ENCODE measurements at regions not wholly inside any gene's neighbourhood (a gene's known extent, or its start where the extent isn't known, plus 50 kb on each side); places are given as distances from the start of the nearest gene placed in this dataset.

DNA sequence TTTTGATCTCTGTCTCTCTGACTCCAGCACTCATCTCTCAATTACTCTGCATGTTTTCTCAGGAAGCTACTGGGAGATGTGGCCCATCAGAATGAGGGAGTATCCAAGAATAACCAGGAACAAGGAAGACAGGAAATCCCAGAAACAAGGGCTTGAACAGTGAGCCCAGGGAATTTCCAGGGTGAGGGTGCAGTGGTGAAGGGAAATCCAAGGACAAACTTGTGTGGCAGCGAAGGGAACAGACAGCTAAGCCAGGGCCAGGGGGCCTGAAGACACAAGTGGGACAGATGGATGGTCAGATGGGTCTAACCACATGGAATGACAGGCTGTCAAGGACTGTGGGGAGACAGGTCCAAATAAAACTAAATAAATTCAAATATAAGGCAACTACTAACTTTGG lies 121.8 kb upstream of the ERRFI1 start:
- no peak for DNase-seq (ENCODE audit: low read depth in 4 of 4, low spot score in 3 of 4)

GRCh38 chr1:8146257-8146855 lies 120.2 kb upstream of the ERRFI1 start:
- no peak for DNase-seq (ENCODE audit: low read depth in 4 of 4, low spot score in 3 of 4)

GRCh38 chr1:8145545-8146202 lies 119.6 kb upstream of the ERRFI1 start:
- no peak for DNase-seq (ENCODE audit: low read depth in 4 of 4, low spot score in 3 of 4)

GRCh38 chr1:8144323-8144722 lies 118.2 kb upstream of the ERRFI1 start:
- DNase-seq (ENCODE audit: low read depth in 4 of 4, low spot score in 3 of 4) = no peak

DNA sequence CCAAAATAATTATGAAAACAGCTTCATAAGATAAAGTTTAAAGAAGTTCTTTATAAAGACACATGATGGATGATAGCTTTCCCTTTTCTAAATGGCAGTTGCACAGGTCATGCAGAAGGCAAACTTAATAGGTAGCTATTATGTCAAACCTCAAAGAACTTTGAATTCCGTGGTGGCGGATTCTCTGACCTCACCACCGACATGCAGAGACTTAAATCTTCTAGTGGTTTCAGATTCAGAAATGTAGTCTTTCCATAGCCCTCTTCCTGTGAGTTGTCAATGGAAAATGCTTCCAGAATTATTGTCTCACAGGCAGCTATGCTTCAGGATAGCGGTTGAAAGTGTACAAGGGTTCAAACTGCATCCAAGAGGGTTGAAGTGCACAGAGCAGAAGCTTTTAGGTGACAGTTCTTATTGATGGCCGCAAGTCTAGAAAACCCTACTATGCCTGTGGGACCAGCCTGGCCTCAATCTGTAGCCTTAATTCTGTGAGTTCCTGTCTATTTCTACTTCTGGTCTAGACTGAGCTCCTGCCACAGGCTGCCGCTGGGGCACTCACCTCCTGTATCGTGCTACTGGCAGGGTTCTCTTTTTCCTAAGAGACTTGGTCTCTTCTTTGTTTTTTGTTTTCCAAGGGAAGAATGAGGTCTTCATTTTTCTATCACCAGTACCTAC lies 117.0 kb upstream of the ERRFI1 start:
- DNase-seq (ENCODE audit: low read depth in 4 of 4, low spot score in 3 of 4) = no peak

GRCh38 chr1:8139941-8140340 lies 113.8 kb upstream of the ERRFI1 start:
- DNase-seq (ENCODE audit: low read depth in 4 of 4, low spot score in 3 of 4) = no peak

DNA sequence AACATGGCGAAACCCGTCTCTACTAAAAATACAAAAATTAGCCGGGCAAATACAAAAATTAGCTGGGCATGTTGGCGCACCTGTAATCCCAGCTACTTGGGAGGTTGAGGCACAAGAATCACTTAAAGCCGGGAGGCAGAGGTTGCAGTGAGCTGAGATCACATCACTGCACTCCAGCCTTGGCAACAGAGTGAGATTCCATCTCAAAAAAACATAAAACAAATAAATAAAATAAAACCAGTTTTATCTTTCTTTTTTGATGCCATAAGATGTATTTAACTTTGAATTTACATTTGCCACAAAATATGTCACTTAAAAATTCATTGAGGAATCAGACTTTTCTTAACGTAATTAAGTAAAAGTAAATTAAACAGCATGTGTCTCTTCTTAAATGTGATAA lies 113.3 kb upstream of the ERRFI1 start:
- DNase-seq (ENCODE audit: low read depth in 4 of 4, low spot score in 3 of 4) = no peak

DNA sequence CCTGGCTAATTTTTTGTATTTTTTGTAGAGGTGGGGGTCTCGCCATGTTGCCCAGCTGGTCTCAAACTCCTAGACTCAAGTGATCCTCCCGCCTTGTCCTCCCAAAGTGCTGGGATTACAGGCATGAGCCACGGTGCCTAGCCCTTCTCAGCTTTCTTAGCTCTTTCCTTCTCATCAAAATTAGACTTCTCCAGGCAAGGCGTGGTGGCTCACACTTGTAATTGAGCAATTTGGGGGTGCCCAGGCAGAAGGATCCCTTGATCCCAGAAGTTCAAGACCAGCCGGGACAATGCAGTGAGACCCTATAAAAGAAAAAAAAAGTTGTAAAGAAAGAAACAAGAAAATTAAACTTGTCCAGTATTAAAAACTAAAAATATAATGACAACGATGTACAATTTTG lies 112.6 kb upstream of the ERRFI1 start:
- no peak for DNase-seq (ENCODE audit: low read depth in 4 of 4, low spot score in 3 of 4)

DNA sequence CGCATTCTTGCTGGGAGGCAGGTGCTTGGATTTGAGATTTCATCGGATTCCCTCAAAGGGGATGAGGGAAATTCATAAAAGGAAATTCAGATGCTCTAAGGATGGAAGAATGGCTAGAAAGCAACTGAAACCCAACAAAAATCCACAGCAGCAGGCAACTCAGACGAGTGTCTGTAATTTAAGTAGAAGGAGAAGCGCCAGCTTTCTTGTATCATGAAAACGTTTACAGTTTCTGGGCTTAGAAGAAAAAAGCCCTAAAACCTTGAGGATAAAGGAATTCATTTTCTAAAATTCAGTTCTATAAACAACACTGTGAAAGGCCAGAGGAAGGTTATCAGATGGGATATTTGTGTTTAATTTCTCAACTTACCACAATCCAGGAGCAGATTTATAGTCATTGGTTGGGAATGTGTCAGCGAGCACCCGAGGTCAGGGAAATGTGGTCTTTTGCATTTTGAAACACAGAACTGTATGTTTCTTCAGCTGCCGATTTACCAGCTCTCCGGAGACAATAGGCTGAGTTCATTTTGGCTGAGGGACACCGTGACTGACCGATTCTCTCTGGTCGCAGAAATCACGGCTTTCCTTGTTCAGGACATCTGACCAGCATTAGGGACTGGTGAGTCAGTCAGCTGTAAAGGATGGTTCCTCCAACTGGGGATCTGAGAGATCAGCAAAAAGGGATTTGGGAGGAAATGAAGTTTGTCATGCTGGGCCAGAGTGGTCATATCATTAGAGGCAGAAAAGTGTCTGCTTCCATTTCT lies 111.6 kb upstream of the ERRFI1 start:
- DNase-seq (ENCODE audit: low read depth in 4 of 4, low spot score in 3 of 4) = peak in 2 of 4 donors; percentile 39 to 55

DNA sequence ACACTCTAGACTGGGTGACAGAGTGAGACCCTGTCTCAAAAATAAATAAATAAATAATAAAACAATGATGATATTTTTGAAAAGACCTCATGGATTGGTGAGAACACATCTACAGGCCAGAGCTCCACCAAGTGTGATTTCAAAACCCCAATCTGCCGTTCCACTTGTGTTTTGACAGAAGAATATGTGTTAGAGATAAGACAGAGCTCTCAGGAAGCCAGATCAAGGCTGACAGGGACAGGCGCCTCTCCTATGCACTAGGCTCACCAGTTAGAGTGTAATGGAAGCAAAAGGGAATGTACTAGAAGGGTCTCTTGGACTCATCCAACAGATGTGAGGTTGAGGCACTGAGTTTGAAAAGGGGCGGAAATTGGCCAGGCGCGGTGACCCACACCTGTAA lies 110.7 kb upstream of the ERRFI1 start:
- DNase-seq (ENCODE audit: low read depth in 4 of 4, low spot score in 3 of 4) = no peak

- DNase-seq (ENCODE audit: low read depth in 4 of 4, low spot score in 3 of 4) = no peak
Measured at GRCh38 chr1:8135250-8135649, 109.1 kb upstream of the ERRFI1 start.

DNA sequence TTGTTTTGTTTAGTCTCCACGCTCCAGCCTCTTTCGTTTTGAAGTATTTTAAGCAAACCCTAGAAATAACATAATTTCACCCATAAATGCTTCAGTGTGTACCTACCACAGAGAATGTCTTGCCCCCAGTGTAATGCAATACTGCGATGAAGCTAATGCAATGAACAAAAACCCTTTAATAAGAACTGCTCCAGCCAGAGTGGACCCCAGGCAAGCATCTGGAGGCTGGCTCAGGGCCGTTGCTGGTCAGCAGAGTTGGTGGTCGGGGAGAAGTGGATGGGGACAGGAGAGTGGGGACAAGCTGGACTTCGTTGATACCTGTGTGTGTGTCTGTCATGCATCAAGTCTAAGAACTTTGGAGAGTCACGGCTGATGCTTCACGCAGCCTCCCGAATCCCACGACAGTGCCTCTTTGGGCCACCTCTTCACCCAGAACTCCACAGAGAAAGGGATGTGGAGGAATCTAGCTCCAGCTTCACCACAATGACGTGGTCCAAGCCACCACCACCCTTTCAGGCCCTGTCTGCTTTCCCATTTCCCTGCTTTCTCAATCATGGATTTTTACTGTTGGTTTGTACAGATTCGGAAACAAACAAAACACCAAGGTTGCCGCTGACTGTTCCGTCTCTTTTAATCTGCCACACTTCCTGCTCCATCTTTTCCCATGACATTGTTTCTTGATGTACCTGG lies 108.6 kb upstream of the ERRFI1 start:
- no peak for DNase-seq (ENCODE audit: low read depth in 4 of 4, low spot score in 3 of 4)

GRCh38 chr1:8133657-8134430 lies 107.7 kb upstream of the ERRFI1 start:
- DNase-seq (ENCODE audit: low read depth in 4 of 4, low spot score in 3 of 4) = no peak

GRCh38 chr1:8133190-8133589 lies 107.1 kb upstream of the ERRFI1 start:
- no peak for DNase-seq (ENCODE audit: low read depth in 4 of 4, low spot score in 3 of 4)

GRCh38 chr1:8127171-8127641 lies 101.1 kb upstream of the ERRFI1 start:
- no peak for DNase-seq (ENCODE audit: low read depth in 4 of 4, low spot score in 3 of 4)

- no peak for DNase-seq (ENCODE audit: low read depth in 4 of 4, low spot score in 3 of 4)
Measured at GRCh38 chr1:8122477-8123407, 96.6 kb upstream of the ERRFI1 start.

DNA sequence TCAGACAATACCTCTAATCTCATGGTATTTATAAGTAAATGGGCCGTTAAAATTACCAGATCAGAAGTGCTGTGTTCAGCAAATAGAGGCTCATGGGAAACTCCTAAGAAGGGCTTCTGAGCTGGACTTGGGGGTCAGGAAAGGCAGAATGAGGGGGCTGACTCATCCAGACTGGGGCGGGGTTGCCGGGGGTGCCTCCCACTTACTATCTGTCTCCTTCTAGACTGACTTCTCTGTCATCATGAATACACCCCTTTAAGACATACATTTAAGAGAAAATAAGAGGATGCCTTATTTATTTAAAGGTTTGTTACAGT lies 96.0 kb upstream of the ERRFI1 start:
- no peak for DNase-seq (ENCODE audit: low read depth in 4 of 4, low spot score in 3 of 4)

GRCh38 chr1:8121261-8122159 lies 95.4 kb upstream of the ERRFI1 start:
- no peak for DNase-seq (ENCODE audit: low read depth in 4 of 4, low spot score in 3 of 4)
